GM20000 (cell line): ENCODE measurements at regions not wholly inside any gene's neighbourhood (a gene's known extent, or its start where the extent isn't known, plus 50 kb on each side); places are given as distances from the start of the nearest gene placed in this dataset.

Experiments used
- DNase-seq: peaks from one replicate; pipeline ENCODE4 v3.0.0; 2012; ENCODE audit warnings: low spot score
- TF ChIP-seq, protein P1 (sequence below): IDR thresholded peaks from 2 replicates; pipeline ENCODE4 v1.5.1; 2012; ENCODE audit warnings: mild to moderate bottlenecking, control low read depth; ENCODE audit errors: extremely low read depth, missing control alignments

DNA sequence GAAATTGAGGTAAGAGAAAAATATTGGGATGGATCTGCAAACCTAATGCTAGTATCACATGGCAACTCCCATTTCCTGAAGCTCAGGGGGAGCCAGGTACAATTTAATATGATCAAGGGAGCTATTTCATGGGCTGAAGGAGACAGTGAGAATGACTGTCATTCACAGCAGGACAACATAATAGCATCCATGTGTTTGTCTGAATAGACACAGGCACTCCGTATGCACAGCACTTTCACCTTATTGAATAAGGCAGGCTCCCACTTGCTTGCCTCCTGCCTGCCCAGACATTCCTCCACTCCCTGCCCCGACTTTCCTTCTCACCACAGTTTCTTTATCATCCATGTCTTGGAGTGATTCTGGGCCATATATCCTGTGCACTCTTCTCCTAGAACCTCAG is 156.6 kb upstream of the SLC24A5 start:
- TF ChIP-seq, protein P1, sequence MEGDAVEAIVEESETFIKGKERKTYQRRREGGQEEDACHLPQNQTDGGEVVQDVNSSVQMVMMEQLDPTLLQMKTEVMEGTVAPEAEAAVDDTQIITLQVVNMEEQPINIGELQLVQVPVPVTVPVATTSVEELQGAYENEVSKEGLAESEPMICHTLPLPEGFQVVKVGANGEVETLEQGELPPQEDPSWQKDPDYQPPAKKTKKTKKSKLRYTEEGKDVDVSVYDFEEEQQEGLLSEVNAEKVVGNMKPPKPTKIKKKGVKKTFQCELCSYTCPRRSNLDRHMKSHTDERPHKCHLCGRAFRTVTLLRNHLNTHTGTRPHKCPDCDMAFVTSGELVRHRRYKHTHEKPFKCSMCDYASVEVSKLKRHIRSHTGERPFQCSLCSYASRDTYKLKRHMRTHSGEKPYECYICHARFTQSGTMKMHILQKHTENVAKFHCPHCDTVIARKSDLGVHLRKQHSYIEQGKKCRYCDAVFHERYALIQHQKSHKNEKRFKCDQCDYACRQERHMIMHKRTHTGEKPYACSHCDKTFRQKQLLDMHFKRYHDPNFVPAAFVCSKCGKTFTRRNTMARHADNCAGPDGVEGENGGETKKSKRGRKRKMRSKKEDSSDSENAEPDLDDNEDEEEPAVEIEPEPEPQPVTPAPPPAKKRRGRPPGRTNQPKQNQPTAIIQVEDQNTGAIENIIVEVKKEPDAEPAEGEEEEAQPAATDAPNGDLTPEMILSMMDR, result no peak
- no peak for DNase-seq

GRCh38 chr15:47965297-47965696 is 155.5 kb upstream of the SLC24A5 start:
- TF ChIP-seq, protein P1, result no peak

GRCh38 chr15:47968593-47968992 is 152.2 kb upstream of the SLC24A5 start:
- TF ChIP-seq, protein P1, result no peak
- no peak for DNase-seq

More at GRCh38 chr15:47965297-47965696, 155.5 kb upstream of the SLC24A5 start:
- DNase-seq, result no peak

DNA sequence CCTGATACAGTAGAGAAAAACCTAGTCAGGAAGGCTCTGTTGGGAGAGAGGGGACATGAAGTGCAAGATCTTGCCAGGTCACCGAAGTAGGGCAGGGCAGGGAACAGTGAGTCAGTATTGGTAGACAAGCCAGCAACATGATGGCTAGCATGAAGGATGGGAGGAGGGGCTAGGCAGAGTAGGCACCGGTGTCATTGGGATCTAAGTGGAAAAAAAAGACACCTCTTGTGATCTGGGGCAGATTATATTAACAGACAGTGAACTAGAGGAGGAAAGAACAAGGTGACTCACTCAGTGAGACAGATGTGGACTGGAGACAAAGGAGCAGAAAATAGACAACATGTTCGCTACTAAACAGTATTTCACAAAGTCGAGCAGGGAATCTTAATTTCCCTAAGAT is 149.2 kb upstream of the SLC24A5 start:
- DNase-seq, result no peak
- TF ChIP-seq, protein P1, result no peak

DNA sequence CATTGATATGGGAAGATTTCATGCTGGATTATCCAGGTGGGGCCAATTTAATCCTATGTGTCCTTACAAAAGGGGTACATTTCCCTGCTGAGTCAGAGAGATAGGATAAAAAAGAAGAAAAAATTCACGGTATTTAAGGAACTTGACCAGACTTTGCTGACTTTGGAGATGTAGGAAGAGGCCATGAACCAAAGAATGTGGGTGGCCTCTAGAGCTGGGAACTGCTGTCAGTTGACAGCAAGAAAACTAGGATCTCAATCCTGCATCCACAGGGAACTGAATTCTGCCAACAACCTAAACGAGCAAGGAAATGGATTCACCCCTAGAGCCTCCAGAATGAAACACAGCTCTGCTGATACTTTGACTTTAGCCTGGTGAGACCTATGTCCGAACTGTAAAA is 148.1 kb upstream of the SLC24A5 start:
- TF ChIP-seq, protein P1, result no peak
- DNase-seq, result no peak

DNA sequence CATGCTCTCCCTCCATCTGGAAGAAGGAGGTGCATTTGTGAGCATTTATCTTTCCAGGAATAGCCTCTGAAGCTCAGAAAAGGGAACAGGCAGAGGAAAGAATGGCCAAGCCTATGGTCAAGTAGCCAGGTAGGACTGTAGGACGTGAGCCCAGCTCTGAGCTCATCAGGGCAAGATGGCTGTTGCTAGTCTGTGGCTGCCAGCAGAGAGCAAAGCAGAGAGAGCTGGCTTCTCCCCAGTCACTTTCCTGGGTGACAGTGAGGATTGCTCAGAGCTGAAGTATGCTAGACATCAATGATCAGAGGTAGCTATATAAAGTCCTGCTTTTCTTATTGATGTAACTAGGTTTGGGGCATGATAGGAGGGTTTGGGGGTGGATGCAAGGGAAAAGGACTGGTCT is 146.1 kb upstream of the SLC24A5 start:
- TF ChIP-seq, protein P1, result no peak

DNA sequence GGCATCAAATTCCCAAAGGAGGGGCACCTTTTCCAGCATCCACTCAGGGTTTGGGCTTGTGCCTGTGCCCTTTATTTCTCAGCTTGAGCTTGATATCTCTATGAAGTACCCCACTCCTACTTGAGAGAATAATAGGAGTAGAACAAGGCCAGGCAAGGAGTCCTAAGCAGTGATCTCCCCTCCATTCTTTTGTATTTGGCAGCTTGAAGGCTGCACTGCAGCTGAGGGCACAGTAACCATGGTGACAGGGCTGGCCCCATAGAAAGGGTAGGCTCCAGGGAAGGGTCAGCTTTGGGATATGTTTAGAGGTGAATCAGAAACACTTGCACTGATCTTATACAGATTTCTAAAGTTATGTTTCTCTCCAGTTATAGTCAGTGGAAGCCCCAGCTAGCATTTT is 145.4 kb upstream of the SLC24A5 start:
- TF ChIP-seq, protein P1, result no peak
- DNase-seq, result no peak

More for the DNA sequence above, 146.1 kb upstream of the SLC24A5 start:
- DNase-seq, result no peak
